SK-N-SH treated with all-trans-retinoic acid at 6 μM for 48 hours (cell line): ENCODE measurements at regions not wholly inside any gene's neighbourhood (a gene's known extent, or its start where the extent isn't known, plus 50 kb on each side); places are given as distances from the start of the nearest gene placed in this dataset.

ENCODE experiments used
- ATAC-seq: fragments of 200-7000 bp; cut with Tn5 transposase; 3 replicates; pipeline ENCODE4 v1.9.1; 2020; ENCODE audit warnings: mild to moderate bottlenecking, moderate library complexity
- ARNTL ChIP-seq: fragments of 450-650 bp; formaldehyde crosslinking; IDR thresholded peaks from 2 replicates; pipeline ENCODE4 v1.5.0; 2020; ENCODE audit warnings: low read depth, mild to moderate bottlenecking, moderate library complexity, borderline replicate concordance
- BACH2 ChIP-seq: fragments of 250-450 bp; sonication (Bioruptor Pico); IDR thresholded peaks from 2 replicates; pipeline ENCODE4 v1.9.0; 2021; ENCODE audit warnings: mild to moderate bottlenecking, borderline replicate concordance
- CSDC2 ChIP-seq: fragments of 250-450 bp; sonication (Bioruptor Pico); IDR thresholded peaks from 2 replicates; pipeline ENCODE4 v1.5.0; 2020; ENCODE audit warnings: mild to moderate bottlenecking, moderate library complexity
- ESRRG ChIP-seq: fragments of 250-450 bp; sonication (Bioruptor Pico); IDR thresholded peaks from 2 replicates; pipeline ENCODE4 v1.6.1; 2021; ENCODE audit warnings: mild to moderate bottlenecking
- GLIS3 ChIP-seq: fragments of 250-450 bp; sonication (Bioruptor Pico); IDR thresholded peaks from 2 replicates; pipeline ENCODE4 v1.5.0; 2020; ENCODE audit warnings: mild to moderate bottlenecking, moderate library complexity
- ISL1 ChIP-seq: fragments of 250-450 bp; sonication (Bioruptor Pico); IDR thresholded peaks from 2 replicates; pipeline ENCODE4 v2.1.2; 2022; ENCODE audit warnings: mild to moderate bottlenecking, moderate library complexity
- OSR1 ChIP-seq: fragments of 250-450 bp; sonication (Bioruptor Pico); IDR thresholded peaks from 2 replicates; pipeline ENCODE4 v1.8.0; 2022; ENCODE audit warnings: moderate library complexity, mild to moderate bottlenecking, inconsistent platforms
- PPARA ChIP-seq: fragments of 250-450 bp; sonication (Bioruptor Pico); IDR thresholded peaks from 2 replicates; pipeline ENCODE4 v1.5.0; 2020; ENCODE audit warnings: mild to moderate bottlenecking, borderline replicate concordance
- RARB ChIP-seq: fragments of 250-450 bp; sonication (Bioruptor Pico); IDR thresholded peaks from 2 replicates; pipeline ENCODE4 v1.8.0; 2021; ENCODE audit warnings: mild to moderate bottlenecking, moderate library complexity
- SNAI2 ChIP-seq: fragments of 250-450 bp; sonication (Bioruptor Pico); IDR thresholded peaks from 2 replicates; pipeline ENCODE4 v1.5.0; 2020; ENCODE audit warnings: mild to moderate bottlenecking, moderate library complexity
- TCF4 ChIP-seq: fragments of 250-450 bp; sonication (Bioruptor Pico); IDR thresholded peaks from 2 replicates; pipeline ENCODE4 v1.8.0; 2021; ENCODE audit warnings: mild to moderate bottlenecking, moderate library complexity, borderline replicate concordance
- TOX ChIP-seq: fragments of 250-450 bp; sonication (Bioruptor Pico); IDR thresholded peaks from 2 replicates; pipeline ENCODE4 v1.8.0; 2021; ENCODE audit warnings: mild to moderate bottlenecking, moderate library complexity, borderline replicate concordance
- ZFP3 ChIP-seq: fragments of 250-450 bp; sonication (Bioruptor Pico); IDR thresholded peaks from 2 replicates; pipeline ENCODE4 v1.5.0; 2020; ENCODE audit warnings: mild to moderate bottlenecking, moderate library complexity
- ZFP30 ChIP-seq: fragments of 450-650 bp; formaldehyde crosslinking; IDR thresholded peaks from 2 replicates; pipeline ENCODE4 v1.5.0; 2022; ENCODE audit warnings: mild to moderate bottlenecking, moderate library complexity
- ZNF565 ChIP-seq: fragments of 450-650 bp; formaldehyde crosslinking; conservative IDR thresholded peaks from 2 replicates; pipeline ENCODE4 v1.5.0; 2020; ENCODE audit warnings: low read depth, mild to moderate bottlenecking, moderate library complexity
- ZNF70 ChIP-seq: fragments of 450-650 bp; formaldehyde crosslinking; IDR thresholded peaks from 2 replicates; pipeline ENCODE4 v1.5.0; 2020; ENCODE audit warnings: mild to moderate bottlenecking, moderate library complexity
- ZNF8 ChIP-seq: fragments of 450-650 bp; formaldehyde crosslinking; IDR thresholded peaks from 2 replicates; pipeline ENCODE4 v1.5.0; 2020; ENCODE audit warnings: mild to moderate bottlenecking, moderate library complexity
- TF ChIP-seq, protein P1 (sequence below): fragments of 250-450 bp; sonication (Bioruptor Pico); IDR thresholded peaks from 2 replicates; pipeline ENCODE4 v1.8.0; 2021; ENCODE audit warnings: low read depth, mild to moderate bottlenecking, moderate library complexity, borderline replicate concordance
- TF ChIP-seq, protein P2 (sequence below): fragments of 250-450 bp; sonication (Bioruptor Pico); IDR thresholded peaks from 2 replicates; pipeline ENCODE4 v1.5.1; 2020; ENCODE audit warnings: low read depth, mild to moderate bottlenecking, moderate library complexity
- TF ChIP-seq, protein P3 (sequence below): fragments of 250-450 bp; sonication (Bioruptor Pico); IDR thresholded peaks from 2 replicates; pipeline ENCODE4 v1.5.1; 2021; ENCODE audit warnings: mild to moderate bottlenecking, moderate library complexity
- TF ChIP-seq, protein P4 (sequence below): fragments of 250-450 bp; sonication (Bioruptor Pico); IDR thresholded peaks from 2 replicates; pipeline ENCODE4 v1.8.0; 2020; ENCODE audit warnings: mild to moderate bottlenecking, moderate library complexity, borderline replicate concordance

DNA sequence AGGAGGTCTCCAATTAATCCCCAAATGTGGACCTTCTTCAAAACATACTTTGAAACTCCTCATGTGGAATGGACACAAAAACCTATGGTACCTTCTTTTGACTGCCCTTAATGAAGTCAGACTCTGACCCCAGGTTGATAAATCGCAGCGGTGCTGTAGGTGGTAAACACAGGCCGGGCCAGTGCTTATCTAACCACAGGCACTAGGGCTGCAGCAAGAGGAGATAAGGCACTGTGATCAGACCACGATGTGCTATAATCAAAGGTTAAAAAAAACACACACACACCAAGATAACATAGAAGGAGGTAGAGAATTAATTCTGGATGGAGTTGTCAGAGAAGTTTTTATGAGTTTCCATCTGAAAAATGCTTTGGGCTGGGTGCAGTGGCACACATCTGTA lies 52.3 kb upstream of the SIPA1L2 start:
- ATAC-seq: no peak
- no peak for TF ChIP-seq ZNF8 (CRISPR knock-in tag)
- TF ChIP-seq OSR1 (CRISPR knock-in tag): no peak
- TF ChIP-seq ZFP30: no peak
- TF ChIP-seq ISL1 (CRISPR knock-in tag): no peak
- no peak for TF ChIP-seq TCF4 (CRISPR knock-in tag)
- TF ChIP-seq PPARA (CRISPR knock-in tag): no peak

DNA sequence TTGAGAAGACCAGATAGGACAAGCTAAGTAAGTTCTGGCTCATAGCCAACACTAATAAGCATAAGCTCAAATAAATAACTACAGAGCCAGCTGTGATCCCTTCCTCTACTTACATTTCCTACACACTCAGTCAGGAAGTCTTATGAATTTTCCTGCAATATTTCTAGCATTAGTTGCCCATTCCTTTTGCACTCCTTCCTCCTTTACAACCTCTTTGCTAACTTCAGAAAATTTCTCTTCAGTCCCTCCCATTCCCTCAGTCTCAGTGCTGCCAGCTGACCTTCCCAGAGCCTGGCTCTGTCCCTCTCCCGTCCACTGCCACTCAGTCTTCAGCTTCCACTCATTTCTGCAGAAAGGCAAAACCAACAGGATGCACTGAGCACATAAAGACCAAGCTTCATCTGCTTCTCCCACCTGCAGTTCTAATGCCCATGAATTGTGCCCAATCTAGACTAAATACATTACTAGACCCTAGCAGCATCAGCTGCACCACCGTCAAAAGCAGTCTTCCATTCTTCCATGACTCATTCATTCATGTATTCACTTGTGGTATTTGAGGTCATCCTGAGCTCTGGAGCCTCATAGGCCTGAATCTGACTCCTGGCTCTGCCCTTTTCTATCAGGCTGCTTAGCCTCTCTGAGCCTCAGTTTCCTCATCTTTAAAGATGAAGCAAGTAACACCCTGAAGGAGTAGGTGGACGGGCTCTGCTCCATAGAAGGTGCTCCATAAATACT lies 54.6 kb upstream of the SIPA1L2 start:
- TF ChIP-seq BACH2: no peak
- no peak for TF ChIP-seq ZNF8 (CRISPR knock-in tag)
- no peak for TF ChIP-seq ZFP30
- TF ChIP-seq, protein P1, sequence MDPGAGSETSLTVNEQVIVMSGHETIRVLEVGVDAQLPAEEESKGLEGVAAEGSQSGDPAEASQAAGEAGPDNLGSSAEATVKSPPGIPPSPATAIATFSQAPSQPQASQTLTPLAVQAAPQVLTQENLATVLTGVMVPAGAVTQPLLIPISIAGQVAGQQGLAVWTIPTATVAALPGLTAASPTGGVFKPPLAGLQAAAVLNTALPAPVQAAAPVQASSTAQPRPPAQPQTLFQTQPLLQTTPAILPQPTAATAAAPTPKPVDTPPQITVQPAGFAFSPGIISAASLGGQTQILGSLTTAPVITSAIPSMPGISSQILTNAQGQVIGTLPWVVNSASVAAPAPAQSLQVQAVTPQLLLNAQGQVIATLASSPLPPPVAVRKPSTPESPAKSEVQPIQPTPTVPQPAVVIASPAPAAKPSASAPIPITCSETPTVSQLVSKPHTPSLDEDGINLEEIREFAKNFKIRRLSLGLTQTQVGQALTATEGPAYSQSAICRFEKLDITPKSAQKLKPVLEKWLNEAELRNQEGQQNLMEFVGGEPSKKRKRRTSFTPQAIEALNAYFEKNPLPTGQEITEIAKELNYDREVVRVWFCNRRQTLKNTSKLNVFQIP (CRISPR knock-in tag): no peak
- TF ChIP-seq RARB: no peak
- TF ChIP-seq SNAI2: no peak
- TF ChIP-seq TOX (CRISPR knock-in tag): no peak
- no peak for TF ChIP-seq TCF4 (CRISPR knock-in tag)
- TF ChIP-seq, protein P2, sequence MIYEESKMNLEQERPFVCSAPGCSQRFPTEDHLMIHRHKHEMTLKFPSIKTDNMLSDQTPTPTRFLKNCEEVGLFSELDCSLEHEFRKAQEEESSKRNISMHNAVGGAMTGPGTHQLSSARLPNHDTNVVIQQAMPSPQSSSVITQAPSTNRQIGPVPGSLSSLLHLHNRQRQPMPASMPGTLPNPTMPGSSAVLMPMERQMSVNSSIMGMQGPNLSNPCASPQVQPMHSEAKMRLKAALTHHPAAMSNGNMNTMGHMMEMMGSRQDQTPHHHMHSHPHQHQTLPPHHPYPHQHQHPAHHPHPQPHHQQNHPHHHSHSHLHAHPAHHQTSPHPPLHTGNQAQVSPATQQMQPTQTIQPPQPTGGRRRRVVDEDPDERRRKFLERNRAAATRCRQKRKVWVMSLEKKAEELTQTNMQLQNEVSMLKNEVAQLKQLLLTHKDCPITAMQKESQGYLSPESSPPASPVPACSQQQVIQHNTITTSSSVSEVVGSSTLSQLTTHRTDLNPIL (CRISPR knock-in tag): no peak
- TF ChIP-seq CSDC2 (CRISPR knock-in tag): no peak
- TF ChIP-seq, protein P3, sequence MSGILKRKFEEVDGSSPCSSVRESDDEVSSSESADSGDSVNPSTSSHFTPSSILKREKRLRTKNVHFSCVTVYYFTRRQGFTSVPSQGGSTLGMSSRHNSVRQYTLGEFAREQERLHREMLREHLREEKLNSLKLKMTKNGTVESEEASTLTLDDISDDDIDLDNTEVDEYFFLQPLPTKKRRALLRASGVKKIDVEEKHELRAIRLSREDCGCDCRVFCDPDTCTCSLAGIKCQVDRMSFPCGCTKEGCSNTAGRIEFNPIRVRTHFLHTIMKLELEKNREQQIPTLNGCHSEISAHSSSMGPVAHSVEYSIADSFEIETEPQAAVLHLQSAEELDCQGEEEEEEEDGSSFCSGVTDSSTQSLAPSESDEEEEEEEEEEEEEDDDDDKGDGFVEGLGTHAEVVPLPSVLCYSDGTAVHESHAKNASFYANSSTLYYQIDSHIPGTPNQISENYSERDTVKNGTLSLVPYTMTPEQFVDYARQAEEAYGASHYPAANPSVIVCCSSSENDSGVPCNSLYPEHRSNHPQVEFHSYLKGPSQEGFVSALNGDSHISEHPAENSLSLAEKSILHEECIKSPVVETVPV (CRISPR knock-in tag): no peak
- no peak for TF ChIP-seq GLIS3
- TF ChIP-seq ESRRG: no peak
- TF ChIP-seq ZFP3 (CRISPR knock-in tag): no peak
- TF ChIP-seq, all 23 proteins: peak for 0
- ATAC-seq: no peak

DNA sequence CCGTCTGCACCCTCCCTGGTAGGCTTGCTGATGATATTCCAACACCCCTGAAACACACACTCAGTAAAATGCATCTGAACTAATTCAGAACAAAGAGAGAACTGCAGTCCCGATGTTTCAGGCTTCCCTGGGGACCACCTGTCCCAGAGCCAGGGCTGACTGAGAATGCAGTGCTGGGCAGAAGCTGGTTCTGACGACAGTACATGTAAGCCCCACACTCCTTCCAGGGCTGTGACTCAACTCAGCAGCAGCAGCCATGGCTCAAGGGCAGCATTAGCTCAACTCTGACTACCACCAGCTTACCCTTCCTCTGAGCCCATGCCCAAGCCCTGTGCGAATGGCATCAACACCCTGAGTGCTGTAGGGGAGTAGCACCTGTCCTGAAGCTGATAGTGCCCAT lies 56.4 kb upstream of the SIPA1L2 start:
- TF ChIP-seq ISL1 (CRISPR knock-in tag): no peak
- TF ChIP-seq ZNF565 (CRISPR knock-in tag): no peak
- no peak for TF ChIP-seq ESRRG
- no peak for TF ChIP-seq OSR1 (CRISPR knock-in tag)

DNA sequence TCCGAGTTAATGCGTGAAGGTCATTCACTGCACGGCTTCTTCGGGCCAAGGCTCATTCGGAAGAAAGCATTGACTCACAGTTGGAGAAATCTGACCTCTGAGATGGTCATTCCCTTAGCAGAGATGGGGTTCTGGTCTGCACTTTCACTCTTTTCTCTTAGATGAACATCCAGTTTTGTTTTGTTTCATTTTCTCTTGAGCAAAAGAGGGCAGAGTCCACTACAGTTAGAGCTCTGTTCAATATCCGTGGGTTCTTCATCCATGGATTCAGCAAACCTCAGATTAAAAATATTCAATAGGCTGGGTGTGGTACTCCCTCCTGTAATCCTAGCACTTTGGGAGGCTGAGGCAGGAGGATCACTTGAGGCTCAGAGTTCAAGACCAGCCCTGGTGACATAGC lies 57.4 kb upstream of the SIPA1L2 start:
- ATAC-seq: no peak
- TF ChIP-seq, protein P4, sequence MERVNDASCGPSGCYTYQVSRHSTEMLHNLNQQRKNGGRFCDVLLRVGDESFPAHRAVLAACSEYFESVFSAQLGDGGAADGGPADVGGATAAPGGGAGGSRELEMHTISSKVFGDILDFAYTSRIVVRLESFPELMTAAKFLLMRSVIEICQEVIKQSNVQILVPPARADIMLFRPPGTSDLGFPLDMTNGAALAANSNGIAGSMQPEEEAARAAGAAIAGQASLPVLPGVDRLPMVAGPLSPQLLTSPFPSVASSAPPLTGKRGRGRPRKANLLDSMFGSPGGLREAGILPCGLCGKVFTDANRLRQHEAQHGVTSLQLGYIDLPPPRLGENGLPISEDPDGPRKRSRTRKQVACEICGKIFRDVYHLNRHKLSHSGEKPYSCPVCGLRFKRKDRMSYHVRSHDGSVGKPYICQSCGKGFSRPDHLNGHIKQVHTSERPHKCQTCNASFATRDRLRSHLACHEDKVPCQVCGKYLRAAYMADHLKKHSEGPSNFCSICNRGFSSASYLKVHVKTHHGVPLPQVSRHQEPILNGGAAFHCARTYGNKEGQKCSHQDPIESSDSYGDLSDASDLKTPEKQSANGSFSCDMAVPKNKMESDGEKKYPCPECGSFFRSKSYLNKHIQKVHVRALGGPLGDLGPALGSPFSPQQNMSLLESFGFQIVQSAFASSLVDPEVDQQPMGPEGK: no peak
- TF ChIP-seq ZFP30: no peak
- TF ChIP-seq ZFP3 (CRISPR knock-in tag): no peak
- TF ChIP-seq ZNF8 (CRISPR knock-in tag): no peak
- TF ChIP-seq ARNTL: no peak
- TF ChIP-seq BACH2: no peak
- no peak for TF ChIP-seq RARB
- TF ChIP-seq TOX (CRISPR knock-in tag): no peak

More for the DNA sequence above, 56.4 kb upstream of the SIPA1L2 start:
- no peak for ATAC-seq

DNA sequence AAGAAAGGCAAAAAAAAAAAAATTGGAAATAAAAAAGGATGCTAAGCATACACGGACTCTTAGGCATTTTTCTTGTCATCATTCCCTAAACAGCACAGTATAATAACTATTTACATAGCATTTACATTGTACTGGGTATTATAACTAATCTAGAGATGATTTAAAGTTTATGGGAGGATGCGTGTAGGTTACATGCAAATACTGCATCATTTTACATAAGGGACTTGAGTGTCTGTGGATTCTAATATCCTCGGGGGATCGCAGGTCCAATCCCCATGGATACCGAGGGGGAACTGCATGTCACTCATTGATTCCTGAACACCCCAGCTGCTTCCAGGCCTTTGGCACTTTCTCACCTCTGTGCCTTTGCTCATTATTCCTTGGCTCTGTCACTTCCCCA lies 57.8 kb upstream of the SIPA1L2 start:
- ATAC-seq: no peak
- no peak for TF ChIP-seq ESRRG

DNA sequence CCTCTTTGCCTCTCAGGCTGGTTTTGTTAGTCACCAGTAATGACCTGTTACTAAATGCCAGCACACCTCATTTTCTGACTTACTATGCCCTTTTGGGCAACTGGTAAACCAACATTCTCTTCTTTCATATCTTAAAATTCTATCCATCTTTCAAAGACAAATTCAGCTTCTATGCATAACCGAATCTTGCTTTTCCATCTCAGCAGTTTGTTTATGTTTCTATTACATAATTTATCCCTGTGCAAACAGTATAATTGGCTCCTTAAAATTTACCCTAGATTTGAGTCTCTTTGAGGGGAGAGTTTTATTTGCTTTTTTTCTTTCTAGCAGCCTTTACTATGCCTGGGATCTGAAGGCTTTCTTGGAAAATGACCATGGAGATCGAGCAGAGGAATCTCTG lies 58.5 kb upstream of the SIPA1L2 start:
- no peak for ATAC-seq
- TF ChIP-seq ZFP30 (no peak), CSDC2 (CRISPR knock-in tag) (no peak), ZNF70 (CRISPR knock-in tag) (no peak), TCF4 (CRISPR knock-in tag) (no peak)
- TF ChIP-seq, protein P3 (CRISPR knock-in tag): no peak
- TF ChIP-seq, protein P1 (CRISPR knock-in tag): no peak
- TF ChIP-seq, protein P4: no peak
